ENCODE measurements at regions not wholly inside any gene's neighbourhood (a gene's known extent, or its start where the extent isn't known, plus 50 kb on each side); places are given as distances from the start of the nearest gene placed in this dataset.

- FAIRE-seq: no peak
- DNase-seq (ENCODE audit: insufficient read length, low spot score): no peak
Observed at GRCh38 chr2:153197402-153198386, 280.9 kb downstream of the RPRM start.

GRCh38 chr2:153196378-153197058, 282.0 kb downstream of the RPRM start:
- FAIRE-seq: no peak
- DNase-seq (ENCODE audit: insufficient read length, low spot score): no peak

- no peak for DNase-seq (ENCODE audit: insufficient read length, low spot score)
- FAIRE-seq: no peak
Observed at GRCh38 chr2:153195342-153195741, 283.2 kb downstream of the RPRM start.

GRCh38 chr2:153189091-153189888, 289.3 kb downstream of the RPRM start:
- no peak for FAIRE-seq
- no peak for DNase-seq (ENCODE audit: insufficient read length, low spot score)

- DNase-seq (ENCODE audit: insufficient read length, low spot score): no peak
- no peak for FAIRE-seq
Observed at GRCh38 chr2:153179808-153180207, 298.8 kb downstream of the RPRM start.

GRCh38 chr2:153169609-153170008, 309.0 kb downstream of the RPRM start:
- FAIRE-seq: no peak
- DNase-seq (ENCODE audit: insufficient read length, low spot score): no peak

GRCh38 chr2:153165021-153165420, 313.5 kb downstream of the RPRM start:
- no peak for FAIRE-seq
- DNase-seq (ENCODE audit: insufficient read length, low spot score): no peak

GRCh38 chr2:153163055-153163454, 315.5 kb downstream of the RPRM start:
- DNase-seq (ENCODE audit: insufficient read length, low spot score): peak; percentile 5
- FAIRE-seq: no peak

GRCh38 chr2:153156743-153157142, 321.8 kb downstream of the RPRM start:
- FAIRE-seq (no peak), DNase-seq (ENCODE audit: insufficient read length, low spot score) (no peak)

- FAIRE-seq (no peak), DNase-seq (ENCODE audit: insufficient read length, low spot score) (no peak)
Observed at GRCh38 chr2:153152036-153152435, 326.5 kb downstream of the RPRM start.

GRCh38 chr2:153145470-153145978, 333.0 kb downstream of the RPRM start:
- FAIRE-seq: no peak

GRCh38 chr2:153143540-153143939, 335.0 kb downstream of the RPRM start:
- FAIRE-seq: no peak
- DNase-seq (ENCODE audit: insufficient read length, low spot score): no peak

More at GRCh38 chr2:153145470-153145978, 333.0 kb downstream of the RPRM start:
- DNase-seq (ENCODE audit: insufficient read length, low spot score): no peak

- FAIRE-seq: no peak
- no peak for DNase-seq (ENCODE audit: insufficient read length, low spot score)
Observed at GRCh38 chr2:153140498-153140897, 338.1 kb downstream of the RPRM start.

- DNase-seq (ENCODE audit: insufficient read length, low spot score) (no peak), FAIRE-seq (no peak)
Observed at GRCh38 chr2:153138651-153139375, 339.7 kb downstream of the RPRM start.

GRCh38 chr2:153136216-153136615, 342.3 kb downstream of the RPRM start:
- no peak for FAIRE-seq
- no peak for DNase-seq (ENCODE audit: insufficient read length, low spot score)

GRCh38 chr2:153134725-153135124, 343.8 kb downstream of the RPRM start:
- FAIRE-seq (no peak), DNase-seq (ENCODE audit: insufficient read length, low spot score) (no peak)

- DNase-seq (ENCODE audit: insufficient read length, low spot score): no peak
- FAIRE-seq: no peak
Observed at GRCh38 chr2:153133716-153134115, 344.8 kb downstream of the RPRM start.

GRCh38 chr2:153132418-153132817, 346.1 kb downstream of the RPRM start:
- no peak for DNase-seq (ENCODE audit: insufficient read length, low spot score)
- FAIRE-seq: no peak

- DNase-seq (ENCODE audit: insufficient read length, low spot score): no peak
- FAIRE-seq: no peak
Observed at GRCh38 chr2:153115141-153115540, 363.4 kb downstream of the RPRM start.

GRCh38 chr2:153110486-153110885, 368.1 kb downstream of the RPRM start:
- FAIRE-seq: no peak
- no peak for DNase-seq (ENCODE audit: insufficient read length, low spot score)

Data from HTR-8/SVneo (cell line).